ENCODE measurements at regions not wholly inside any gene's neighbourhood (a gene's known extent, or its start where the extent isn't known, plus 50 kb on each side); places are given as distances from the start of the nearest gene placed in this dataset.

DNA sequence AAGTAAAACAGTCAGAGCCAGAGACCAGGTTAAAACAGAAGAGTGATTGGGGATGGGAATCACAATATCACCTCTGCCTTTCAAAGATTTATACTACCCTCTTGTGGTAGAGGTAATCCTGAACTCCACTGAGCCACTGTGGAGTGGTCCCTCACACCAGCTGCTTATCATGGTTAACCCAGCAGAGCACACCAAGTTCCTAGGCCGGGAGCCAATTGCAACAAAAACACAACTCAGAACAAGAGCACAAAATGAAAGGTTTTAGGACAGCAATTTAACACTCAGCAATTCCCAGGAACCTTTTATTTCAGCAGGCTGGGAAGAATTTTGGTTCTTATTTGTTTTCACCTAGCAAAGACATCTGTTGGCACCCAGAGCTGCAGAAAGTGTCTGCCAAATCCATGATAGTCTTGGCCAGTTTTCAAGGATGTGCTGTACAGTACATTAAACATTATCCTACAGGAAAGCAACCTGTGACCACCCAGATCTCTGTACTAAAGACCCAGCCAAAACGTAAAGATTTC is 220.5 kb upstream of the ATXN7L3B start:
- Histone ChIP-seq H3K79me2 (ENCODE audit: control insufficient read depth, insufficient read depth, low read length) (no peaks in the 10 kb centered on the region), H3K9me1 (ENCODE audit: control insufficient read depth, extremely low read depth, insufficient read depth, low read length) (no peaks in the 10 kb centered on the region), H4K20me1 (ENCODE audit: control insufficient read depth, extremely low read depth, insufficient read depth, low read length) (no peaks in the 10 kb centered on the region), H3K27ac (ENCODE audit: control insufficient read depth, insufficient read depth, low read length) (no peak overlapping the region), H3K9me3 (ENCODE audit: control insufficient read depth, low read depth, low read length) (no peaks in the 10 kb centered on the region), H3K4me3 (ENCODE audit: control insufficient read depth in 2 of 3, extremely low read depth in 1 of 3, insufficient read depth in 2 of 3, low read depth in 1 of 3, low read length in 3 of 3) (no peak overlapping the region), H2AFZ (ENCODE audit: control insufficient read depth, low read length) (no peak overlapping the region), H3K4me1 (ENCODE audit: control insufficient read depth, extremely low read depth, insufficient read depth, low read length) (no peaks in the 10 kb centered on the region), H3K36me3 (ENCODE audit: control insufficient read depth in 2 of 2, extremely low read depth in 1 of 2, insufficient read depth in 2 of 2, low read length in 2 of 2) (no peaks in the 10 kb centered on the region), H3K9ac (ENCODE audit: control insufficient read depth, extremely low read depth, insufficient read depth, low read length) (no peak overlapping the region), H3K4me2 (ENCODE audit: control insufficient read depth, extremely low read depth, insufficient read depth, low read depth, low read length) (no peak overlapping the region), H3K27me3 (ENCODE audit: control insufficient read depth, extremely low read depth, insufficient read depth, low read length) (no peaks in the 10 kb centered on the region)
- DNase-seq (ENCODE audit: low read depth, low spot score) (no peak), FAIRE-seq (peak; percentile 41)
- TF ChIP-seq EZH2 (IDR thresholded peaks at IDR 0.05; ENCODE audit: low read length) (no peak), CTCF (optimal IDR thresholded peaks at IDR 0.05 in 1 of 3, IDR thresholded peaks at IDR 0.05 in 1 of 3, conservative IDR thresholded peaks at IDR 0.05 in 1 of 3; ENCODE audit: extremely low read depth in 1 of 3, insufficient read depth in 2 of 3, low read length in 3 of 3) (peak; percentile 52 to 73 (median 69))
- dilution Hi-C loops (cut with MboI; ENCODE audit: extremely low pct_ligation_motif_present, low sequenced_read_pairs): no loop called here

GRCh38 chr12:74317741-74318140 is 219.9 kb upstream of the ATXN7L3B start:
- dilution Hi-C loops (cut with MboI; ENCODE audit: extremely low pct_ligation_motif_present, low sequenced_read_pairs): no loop called here
- Histone ChIP-seq H3K9ac (ENCODE audit: control insufficient read depth, extremely low read depth, insufficient read depth, low read length) (no peak overlapping the region), H3K4me3 (ENCODE audit: control insufficient read depth in 2 of 3, extremely low read depth in 1 of 3, insufficient read depth in 2 of 3, low read depth in 1 of 3, low read length in 3 of 3) (no peak overlapping the region), H2AFZ (ENCODE audit: control insufficient read depth, low read length) (no peak overlapping the region), H3K27ac (ENCODE audit: control insufficient read depth, insufficient read depth, low read length) (no peak overlapping the region), H3K79me2 (ENCODE audit: control insufficient read depth, insufficient read depth, low read length) (no peaks in the 10 kb centered on the region), H3K27me3 (ENCODE audit: control insufficient read depth, extremely low read depth, insufficient read depth, low read length) (no peaks in the 10 kb centered on the region), H3K9me1 (ENCODE audit: control insufficient read depth, extremely low read depth, insufficient read depth, low read length) (no peaks in the 10 kb centered on the region), H4K20me1 (ENCODE audit: control insufficient read depth, extremely low read depth, insufficient read depth, low read length) (no peaks in the 10 kb centered on the region), H3K9me3 (ENCODE audit: control insufficient read depth, low read depth, low read length) (no peaks in the 10 kb centered on the region), H3K4me2 (ENCODE audit: control insufficient read depth, extremely low read depth, insufficient read depth, low read depth, low read length) (no peak overlapping the region), H3K4me1 (ENCODE audit: control insufficient read depth, extremely low read depth, insufficient read depth, low read length) (no peaks in the 10 kb centered on the region), H3K36me3 (ENCODE audit: control insufficient read depth in 2 of 2, extremely low read depth in 1 of 2, insufficient read depth in 2 of 2, low read length in 2 of 2) (no peaks in the 10 kb centered on the region)
- no peak for DNase-seq (ENCODE audit: low read depth, low spot score)
- no peak for TF ChIP-seq CTCF (optimal IDR thresholded peaks at IDR 0.05 in 1 of 3, IDR thresholded peaks at IDR 0.05 in 1 of 3, conservative IDR thresholded peaks at IDR 0.05 in 1 of 3; ENCODE audit: extremely low read depth in 1 of 3, insufficient read depth in 2 of 3, low read length in 3 of 3)
- no peak for TF ChIP-seq EZH2 (IDR thresholded peaks at IDR 0.05; ENCODE audit: low read length)
- no peak for FAIRE-seq

All from keratinocyte (primary cell).